ENCODE measurements at regions not wholly inside any gene's neighbourhood (a gene's known extent, or its start where the extent isn't known, plus 50 kb on each side); places are given as distances from the start of the nearest gene placed in this dataset.

DNA sequence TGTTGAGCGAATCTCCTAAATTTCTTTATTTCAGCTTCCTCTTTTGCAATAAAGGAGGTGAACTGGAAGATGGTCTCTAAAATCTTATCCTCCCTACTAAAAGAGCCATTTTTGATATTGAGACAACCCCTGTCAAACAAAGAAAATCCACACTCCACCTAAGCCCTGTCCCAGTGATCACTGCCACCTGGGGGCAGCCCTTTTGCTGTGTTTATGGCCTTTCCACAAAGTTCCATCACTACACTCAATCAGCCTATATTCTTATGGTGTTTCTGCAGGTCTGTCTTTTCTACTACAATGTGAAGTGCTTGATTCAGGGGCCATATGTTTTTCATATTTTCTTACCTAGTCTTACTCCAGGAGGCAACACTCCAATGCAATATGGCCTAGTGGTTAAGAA lies 163.7 kb downstream of the BMP4 start:
- TF ChIP-seq, protein P1, sequence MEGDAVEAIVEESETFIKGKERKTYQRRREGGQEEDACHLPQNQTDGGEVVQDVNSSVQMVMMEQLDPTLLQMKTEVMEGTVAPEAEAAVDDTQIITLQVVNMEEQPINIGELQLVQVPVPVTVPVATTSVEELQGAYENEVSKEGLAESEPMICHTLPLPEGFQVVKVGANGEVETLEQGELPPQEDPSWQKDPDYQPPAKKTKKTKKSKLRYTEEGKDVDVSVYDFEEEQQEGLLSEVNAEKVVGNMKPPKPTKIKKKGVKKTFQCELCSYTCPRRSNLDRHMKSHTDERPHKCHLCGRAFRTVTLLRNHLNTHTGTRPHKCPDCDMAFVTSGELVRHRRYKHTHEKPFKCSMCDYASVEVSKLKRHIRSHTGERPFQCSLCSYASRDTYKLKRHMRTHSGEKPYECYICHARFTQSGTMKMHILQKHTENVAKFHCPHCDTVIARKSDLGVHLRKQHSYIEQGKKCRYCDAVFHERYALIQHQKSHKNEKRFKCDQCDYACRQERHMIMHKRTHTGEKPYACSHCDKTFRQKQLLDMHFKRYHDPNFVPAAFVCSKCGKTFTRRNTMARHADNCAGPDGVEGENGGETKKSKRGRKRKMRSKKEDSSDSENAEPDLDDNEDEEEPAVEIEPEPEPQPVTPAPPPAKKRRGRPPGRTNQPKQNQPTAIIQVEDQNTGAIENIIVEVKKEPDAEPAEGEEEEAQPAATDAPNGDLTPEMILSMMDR (IDR thresholded peaks at IDR 0.05; ENCODE audit: insufficient read depth, low read length, poor library complexity, severe bottlenecking): no peak
- TF ChIP-seq EZH2phosphoT487 (conservative IDR thresholded peaks at IDR 0.05; ENCODE audit: low read length): no peak

Measured in SU-DHL-6 (cell line).